ENCODE measurements at regions not wholly inside any gene's neighbourhood (a gene's known extent, or its start where the extent isn't known, plus 50 kb on each side); places are given as distances from the start of the nearest gene placed in this dataset.
"Not testable (repeated sequence)": the region's sequence is repeated elsewhere in the genome, so short reads cannot be mapped to it uniquely, and the experiment has no call there.

DNA sequence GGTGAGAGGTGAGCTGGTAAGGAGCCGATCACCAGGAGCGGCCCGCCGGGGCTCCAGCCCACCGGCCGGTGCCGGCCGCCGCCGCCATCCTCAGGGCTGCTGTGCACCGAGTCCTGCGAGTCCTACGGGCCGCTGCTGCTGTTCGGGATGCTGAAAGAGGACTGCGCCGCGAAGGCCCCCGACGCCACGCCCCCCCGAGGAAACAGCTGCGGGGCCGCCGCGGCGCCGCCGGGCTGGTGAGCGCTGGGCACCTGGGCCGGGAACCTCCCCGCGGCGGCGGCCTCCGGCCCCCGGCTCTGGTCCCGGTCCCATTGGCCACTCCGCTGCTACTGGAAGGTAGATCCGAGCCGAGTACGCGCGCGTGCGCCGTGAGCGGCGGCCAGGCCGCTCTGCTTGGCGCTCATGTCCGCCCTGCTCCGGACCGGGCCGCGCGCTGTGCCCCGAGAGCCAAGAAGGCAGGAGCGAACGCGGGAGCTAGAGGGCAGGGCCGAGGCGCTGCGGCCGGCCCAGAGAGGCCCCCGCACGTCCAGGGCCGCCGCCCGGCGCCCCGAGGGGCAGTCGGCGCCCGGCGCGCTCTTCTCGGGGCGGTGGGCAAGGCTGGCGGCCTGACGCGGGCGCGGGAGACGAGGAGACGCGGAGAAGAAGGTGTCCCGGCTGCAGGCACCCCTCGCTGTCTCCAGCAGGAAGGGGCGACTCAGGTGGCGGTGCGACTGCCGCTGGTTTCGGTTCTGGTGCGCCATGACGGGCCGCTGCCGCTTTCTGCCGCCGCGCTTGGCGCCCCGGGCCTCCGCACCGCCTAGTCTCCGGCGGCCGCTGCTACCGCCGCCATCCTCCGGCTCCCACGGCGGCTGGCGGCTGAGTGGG is 121.3 kb upstream of the WIPF3 start:
- Histone ChIP-seq H2AFZ (ENCODE audit: low read depth) (peak overlapping the region; percentile 28; the same call in 1 of the 2 replicates), H4K20me1 (ENCODE audit: insufficient read depth) (no peaks in the 10 kb centered on the region), H3K79me2 (ENCODE audit: insufficient read depth, low read depth) (peaks cover 70% of the 10 kb centered on the region), H3K36me3 (ENCODE audit: insufficient read depth) (no peaks in the 10 kb centered on the region), H3K4me2 (peak overlapping the region; percentile 37; the same call in 1 of the 2 replicates), H3K4me1 (ENCODE audit: low read depth, poor library complexity, severe bottlenecking) (peaks cover 45% of the 10 kb centered on the region), H3K9ac (peak overlapping the region; percentile 95), H3K4me3 (IDR thresholded peaks at IDR 0.05; ENCODE audit: insufficient read depth, low read depth, low read length) (no peak overlapping the region), H3K27ac (peak overlapping the region; percentile 97), H3K27me3 (ENCODE audit: insufficient read depth, low read depth) (no peaks in the 10 kb centered on the region)
- no peak for TF ChIP-seq CTCF (conservative IDR thresholded peaks at IDR 0.05; ENCODE audit: low read depth, low read length)

DNA sequence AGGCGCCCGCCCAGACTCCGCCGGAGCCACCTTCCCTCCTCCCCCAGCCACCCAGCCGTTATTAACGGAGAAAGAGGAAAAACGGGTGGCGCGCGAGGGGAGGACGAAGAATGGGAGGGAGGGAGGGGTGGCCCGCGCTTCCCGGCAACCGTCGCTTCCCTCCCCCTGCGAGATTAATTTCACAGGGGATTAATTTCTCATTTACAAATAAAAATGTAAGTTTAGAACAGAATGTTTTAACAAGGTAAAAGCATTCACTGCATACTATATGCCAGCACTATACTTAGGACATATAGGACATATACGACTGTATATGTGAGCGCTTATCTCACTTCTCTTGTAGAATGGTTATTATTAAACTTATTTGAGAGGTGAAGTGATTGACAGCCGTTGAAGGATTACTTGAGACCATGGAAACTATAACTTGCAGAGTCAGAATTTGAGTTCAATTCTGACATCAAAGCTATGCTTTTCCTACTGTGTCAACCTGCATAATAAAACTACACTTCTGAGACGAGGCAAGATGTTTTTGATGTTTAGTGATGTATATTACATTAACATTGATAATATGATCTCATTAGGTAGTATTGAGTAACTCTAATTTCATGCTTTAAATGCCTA is 120.5 kb upstream of the WIPF3 start:
- not testable (repeated sequence) for H3K27me3 ChIP-seq (ENCODE audit: insufficient read depth, low read depth); H3K4me3 ChIP-seq (IDR thresholded peaks at IDR 0.05; ENCODE audit: insufficient read depth, low read depth, low read length); H3K36me3 ChIP-seq (ENCODE audit: insufficient read depth); H4K20me1 ChIP-seq (ENCODE audit: insufficient read depth)
- peak overlapping the region; percentile 95 for H3K9ac ChIP-seq
- H3K4me1 ChIP-seq (ENCODE audit: low read depth, poor library complexity, severe bottlenecking): peaks cover 49% of the 10 kb centered on the region
- peaks cover 62% of the 10 kb centered on the region for H3K79me2 ChIP-seq (ENCODE audit: insufficient read depth, low read depth)
- peak overlapping the region; percentile 97 for H3K27ac ChIP-seq
- H3K4me2 ChIP-seq: peak overlapping the region; percentile 52
- peak overlapping the region; percentile 30; the same call in 1 of the 2 replicates for H2AFZ ChIP-seq (ENCODE audit: low read depth)

DNA sequence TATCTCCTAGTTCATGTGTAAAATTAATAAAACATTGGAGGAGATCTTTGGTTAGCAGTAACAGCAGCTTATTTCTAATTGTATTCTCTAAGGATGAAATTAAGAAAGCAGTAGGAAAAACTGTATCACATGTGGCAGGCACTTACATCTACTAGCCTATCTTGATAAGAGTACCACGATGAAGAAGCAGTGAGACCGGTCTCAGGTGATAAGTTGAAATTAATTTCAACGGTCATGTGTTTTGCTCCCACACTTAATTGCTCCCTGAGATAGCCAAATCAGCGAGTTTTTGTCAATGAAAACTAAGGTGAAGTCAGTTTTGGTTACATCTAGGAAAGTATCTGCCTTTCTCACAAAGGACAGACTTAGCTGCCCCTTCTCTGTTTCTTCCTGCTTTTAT is 115.8 kb upstream of the WIPF3 start:
- Histone ChIP-seq H3K9ac (peak overlapping the region; percentile 13; the same call in 1 of the 2 replicates), H3K4me2 (peak overlapping the region; percentile 71), H2AFZ (ENCODE audit: low read depth) (peak overlapping the region; percentile 27; the same call in 1 of the 2 replicates), H3K79me2 (ENCODE audit: insufficient read depth, low read depth) (peaks cover 18% of the 10 kb centered on the region), H3K4me1 (ENCODE audit: low read depth, poor library complexity, severe bottlenecking) (peaks cover 85% of the 10 kb centered on the region), H3K27ac (peak overlapping the region; percentile 52)
- not testable (repeated sequence) for H4K20me1 ChIP-seq (ENCODE audit: insufficient read depth); H3K4me3 ChIP-seq (IDR thresholded peaks at IDR 0.05; ENCODE audit: insufficient read depth, low read depth, low read length); H3K36me3 ChIP-seq (ENCODE audit: insufficient read depth); H3K27me3 ChIP-seq (ENCODE audit: insufficient read depth, low read depth)

- H3K27ac ChIP-seq; H3K9ac ChIP-seq; H3K36me3 ChIP-seq (ENCODE audit: insufficient read depth); H3K4me2 ChIP-seq; H3K27me3 ChIP-seq (ENCODE audit: insufficient read depth, low read depth); H2AFZ ChIP-seq (ENCODE audit: low read depth); H3K4me3 ChIP-seq (IDR thresholded peaks at IDR 0.05; ENCODE audit: insufficient read depth, low read depth, low read length); H3K79me2 ChIP-seq (ENCODE audit: insufficient read depth, low read depth); H4K20me1 ChIP-seq (ENCODE audit: insufficient read depth): not testable (repeated sequence)
- H3K4me1 ChIP-seq (ENCODE audit: low read depth, poor library complexity, severe bottlenecking): peaks cover 44% of the 10 kb centered on the region
These were observed 109.9 kb upstream of the WIPF3 start for GRCh38 chr7:29696402-29696801.

GRCh38 chr7:29699723-29700122 is 106.6 kb upstream of the WIPF3 start:
- H3K4me3 ChIP-seq (IDR thresholded peaks at IDR 0.05; ENCODE audit: insufficient read depth, low read depth, low read length); H2AFZ ChIP-seq (ENCODE audit: low read depth); H3K36me3 ChIP-seq (ENCODE audit: insufficient read depth); H3K9ac ChIP-seq; H3K27me3 ChIP-seq (ENCODE audit: insufficient read depth, low read depth); H3K4me2 ChIP-seq; H3K27ac ChIP-seq; H4K20me1 ChIP-seq (ENCODE audit: insufficient read depth): not testable (repeated sequence)
- Histone ChIP-seq H3K4me1 (ENCODE audit: low read depth, poor library complexity, severe bottlenecking) (peaks cover 51% of the 10 kb centered on the region), H3K79me2 (ENCODE audit: insufficient read depth, low read depth) (peaks cover 13% of the 10 kb centered on the region; the same call in 1 of the 2 replicates)

DNA sequence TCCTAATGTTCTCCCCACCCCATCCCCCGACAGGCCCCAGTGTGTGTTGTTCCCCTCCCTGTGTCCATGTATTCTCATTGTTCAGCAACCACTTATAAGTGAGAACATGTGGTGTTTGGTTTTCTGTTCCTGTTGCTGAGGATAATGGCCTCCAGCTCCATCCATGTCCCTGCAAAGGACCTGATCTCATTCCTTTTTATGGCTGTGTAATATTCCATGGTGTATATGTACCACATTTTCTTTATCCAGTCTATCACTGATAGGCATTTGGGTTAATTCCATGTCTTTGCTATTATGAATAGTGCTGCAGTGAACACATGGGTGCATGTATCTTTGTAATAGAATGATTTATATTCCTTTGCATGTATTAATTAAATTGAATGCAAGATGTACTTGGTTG is 104.8 kb upstream of the WIPF3 start:
- H4K20me1 ChIP-seq (ENCODE audit: insufficient read depth); H3K4me2 ChIP-seq; H3K36me3 ChIP-seq (ENCODE audit: insufficient read depth); H3K9ac ChIP-seq; H3K4me3 ChIP-seq (IDR thresholded peaks at IDR 0.05; ENCODE audit: insufficient read depth, low read depth, low read length); H2AFZ ChIP-seq (ENCODE audit: low read depth); H3K27me3 ChIP-seq (ENCODE audit: insufficient read depth, low read depth); H3K27ac ChIP-seq: not testable (repeated sequence)
- Histone ChIP-seq H3K4me1 (ENCODE audit: low read depth, poor library complexity, severe bottlenecking) (peaks cover 46% of the 10 kb centered on the region), H3K79me2 (ENCODE audit: insufficient read depth, low read depth) (peaks cover 22% of the 10 kb centered on the region; the same call in 1 of the 2 replicates)

DNA sequence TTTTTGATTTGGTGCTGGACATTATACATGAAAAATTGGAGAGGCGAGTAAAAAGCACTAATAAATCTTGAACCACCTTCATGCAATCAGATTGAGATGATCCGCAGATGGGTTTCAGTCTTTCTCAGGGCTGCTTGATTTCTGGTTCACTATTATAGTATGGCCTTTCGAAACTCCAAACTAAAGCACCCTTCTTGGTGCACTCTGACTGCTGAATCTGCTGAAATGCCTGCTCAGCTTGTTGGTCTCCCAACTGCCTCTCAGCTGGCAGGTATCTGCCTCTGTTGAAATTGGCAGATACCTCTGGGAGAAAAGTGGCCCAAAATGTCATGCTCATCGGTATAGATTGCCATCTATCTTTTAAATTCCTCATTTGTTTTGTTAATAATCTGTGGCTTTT is 102.5 kb upstream of the WIPF3 start:
- Histone ChIP-seq H3K4me2 (peak overlapping the region; percentile 49), H3K4me1 (ENCODE audit: low read depth, poor library complexity, severe bottlenecking) (peaks cover 65% of the 10 kb centered on the region), H3K79me2 (ENCODE audit: insufficient read depth, low read depth) (peaks cover 22% of the 10 kb centered on the region; the same call in 1 of the 2 replicates), H3K27ac (peak overlapping the region; percentile 62)
- not testable (repeated sequence) for H3K36me3 ChIP-seq (ENCODE audit: insufficient read depth); H4K20me1 ChIP-seq (ENCODE audit: insufficient read depth); H2AFZ ChIP-seq (ENCODE audit: low read depth); H3K9ac ChIP-seq; H3K4me3 ChIP-seq (IDR thresholded peaks at IDR 0.05; ENCODE audit: insufficient read depth, low read depth, low read length); H3K27me3 ChIP-seq (ENCODE audit: insufficient read depth, low read depth)

GRCh38 chr7:29709002-29709401 is 97.3 kb upstream of the WIPF3 start:
- not testable (repeated sequence) for H3K4me3 ChIP-seq (IDR thresholded peaks at IDR 0.05; ENCODE audit: insufficient read depth, low read depth, low read length); H3K36me3 ChIP-seq (ENCODE audit: insufficient read depth); H3K9ac ChIP-seq; H4K20me1 ChIP-seq (ENCODE audit: insufficient read depth); H2AFZ ChIP-seq (ENCODE audit: low read depth); H3K27me3 ChIP-seq (ENCODE audit: insufficient read depth, low read depth)
- H3K4me2 ChIP-seq: peak overlapping the region; percentile 82
- peaks cover 15% of the 10 kb centered on the region; the same call in 1 of the 2 replicates for H3K79me2 ChIP-seq (ENCODE audit: insufficient read depth, low read depth)
- H3K4me1 ChIP-seq (ENCODE audit: low read depth, poor library complexity, severe bottlenecking): peaks cover 61% of the 10 kb centered on the region
- peak overlapping the region; percentile 8; the same call in 1 of the 2 replicates for H3K27ac ChIP-seq

- H3K4me2 ChIP-seq; H3K4me1 ChIP-seq (ENCODE audit: low read depth, poor library complexity, severe bottlenecking); H3K36me3 ChIP-seq (ENCODE audit: insufficient read depth); H3K79me2 ChIP-seq (ENCODE audit: insufficient read depth, low read depth); H3K9ac ChIP-seq; H4K20me1 ChIP-seq (ENCODE audit: insufficient read depth); H2AFZ ChIP-seq (ENCODE audit: low read depth); H3K4me3 ChIP-seq (IDR thresholded peaks at IDR 0.05; ENCODE audit: insufficient read depth, low read depth, low read length); H3K27ac ChIP-seq; H3K27me3 ChIP-seq (ENCODE audit: insufficient read depth, low read depth): not testable (repeated sequence)
These were observed 83.2 kb upstream of the WIPF3 start for GRCh38 chr7:29723127-29723526.
